Activated CD4-positive, alpha-beta T cell treated with anti-CD3 and anti-CD28 coated beads, Interleukin-2, amount 50 U/mL, for 16 hours (primary cell): ENCODE measurements at regions not wholly inside any gene's neighbourhood (a gene's known extent, or its start where the extent isn't known, plus 50 kb on each side); places are given as distances from the start of the nearest gene placed in this dataset.

ENCODE experiments used
- DNase-seq: peaks from one replicate; pipeline ENCODE4 v3.0.0-alpha.2; 2020

- peak; percentile 53 for DNase-seq
Observed at GRCh38 chr10:110355141-110355831, 50.6 kb upstream of the SMNDC1 start.

DNA sequence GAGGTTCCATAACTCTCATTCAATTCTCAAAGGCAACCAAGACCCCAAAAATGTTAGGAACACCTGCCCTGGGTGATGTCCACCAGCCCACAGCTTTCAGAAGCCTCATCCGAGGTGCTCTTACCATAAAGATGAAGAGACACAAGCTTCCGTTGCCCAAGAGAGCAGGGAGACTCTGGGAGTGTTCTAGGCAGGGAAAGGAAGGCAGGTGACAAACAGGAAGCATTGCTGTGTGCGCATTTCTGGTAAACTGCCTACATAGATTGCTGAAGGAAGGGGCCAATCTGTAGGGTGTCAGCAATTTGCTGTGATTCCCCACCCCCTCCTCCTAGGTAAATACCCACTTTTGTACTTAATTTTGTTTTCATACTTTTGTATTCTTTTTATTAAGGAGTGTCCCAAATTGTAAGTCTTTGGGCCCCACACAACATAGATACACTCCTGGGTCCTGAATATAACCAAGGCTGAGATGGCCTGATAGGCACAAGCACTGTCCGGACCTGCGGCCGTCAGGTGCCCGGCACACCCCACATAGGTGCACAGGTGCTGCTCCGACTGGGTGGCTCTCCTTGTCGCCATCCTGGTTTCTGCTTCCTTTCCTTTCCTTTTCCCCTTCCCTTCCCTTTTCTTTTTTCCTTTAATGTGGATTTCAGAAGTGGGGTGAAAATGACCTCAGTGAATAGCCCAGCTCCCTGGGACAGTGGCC, 51.4 kb upstream of the SMNDC1 start:
- peak; percentile 58 for DNase-seq

DNA sequence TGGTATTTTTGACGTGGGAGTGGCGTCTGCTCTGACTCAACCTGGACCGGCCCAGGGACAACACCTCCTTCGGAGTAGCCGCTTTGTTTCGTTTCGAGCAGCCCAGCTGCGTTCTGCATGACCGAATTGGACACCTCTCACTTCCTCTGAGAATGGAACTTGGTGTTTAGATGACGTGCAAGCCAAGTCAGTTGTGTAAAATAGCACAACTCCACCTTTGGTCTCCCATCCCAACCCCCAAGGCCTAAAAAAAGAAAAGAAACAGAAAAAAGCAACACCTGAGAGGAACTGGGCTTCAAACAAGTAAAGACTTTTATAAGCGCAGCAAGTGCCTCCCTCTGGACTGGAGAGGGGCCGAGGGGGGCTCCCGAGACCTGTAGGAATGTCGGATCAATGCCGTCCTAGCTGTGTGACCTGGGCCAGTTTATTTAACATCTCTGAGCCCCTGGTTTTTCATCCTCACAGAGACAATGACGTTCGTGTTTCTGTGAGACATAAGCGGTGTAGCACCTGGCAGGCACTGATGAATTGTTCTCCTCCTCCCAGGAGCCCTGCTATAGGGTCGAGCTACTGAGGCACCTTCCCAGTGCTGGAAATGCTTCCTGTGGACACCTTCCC, 52.0 kb upstream of the SMNDC1 start:
- DNase-seq: peak; percentile 94

GRCh38 chr10:110357252-110357780, 52.6 kb upstream of the SMNDC1 start:
- DNase-seq: peak; percentile 80

DNA sequence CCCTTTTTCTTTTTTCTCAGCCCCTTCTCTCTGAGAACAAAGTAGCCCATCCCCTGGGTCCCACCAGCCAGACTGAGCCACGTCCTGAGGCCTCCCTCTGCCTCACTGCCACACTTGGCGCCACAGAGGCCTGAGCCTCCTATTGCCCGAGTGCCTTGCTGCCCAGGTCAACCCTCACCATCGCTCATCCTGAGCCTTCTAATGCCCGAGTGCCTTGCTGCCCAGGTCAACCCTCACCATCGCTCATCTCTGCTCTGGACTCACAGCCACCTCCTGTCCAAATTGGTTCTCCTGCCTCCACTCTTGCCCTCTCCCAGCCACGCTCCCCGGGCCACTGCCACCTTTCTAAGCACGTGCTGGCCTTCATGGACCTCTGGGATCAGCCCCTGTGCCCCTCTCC, 53.2 kb upstream of the SMNDC1 start:
- DNase-seq: no peak

GRCh38 chr10:110358278-110358677, 53.6 kb upstream of the SMNDC1 start:
- DNase-seq: no peak

DNA sequence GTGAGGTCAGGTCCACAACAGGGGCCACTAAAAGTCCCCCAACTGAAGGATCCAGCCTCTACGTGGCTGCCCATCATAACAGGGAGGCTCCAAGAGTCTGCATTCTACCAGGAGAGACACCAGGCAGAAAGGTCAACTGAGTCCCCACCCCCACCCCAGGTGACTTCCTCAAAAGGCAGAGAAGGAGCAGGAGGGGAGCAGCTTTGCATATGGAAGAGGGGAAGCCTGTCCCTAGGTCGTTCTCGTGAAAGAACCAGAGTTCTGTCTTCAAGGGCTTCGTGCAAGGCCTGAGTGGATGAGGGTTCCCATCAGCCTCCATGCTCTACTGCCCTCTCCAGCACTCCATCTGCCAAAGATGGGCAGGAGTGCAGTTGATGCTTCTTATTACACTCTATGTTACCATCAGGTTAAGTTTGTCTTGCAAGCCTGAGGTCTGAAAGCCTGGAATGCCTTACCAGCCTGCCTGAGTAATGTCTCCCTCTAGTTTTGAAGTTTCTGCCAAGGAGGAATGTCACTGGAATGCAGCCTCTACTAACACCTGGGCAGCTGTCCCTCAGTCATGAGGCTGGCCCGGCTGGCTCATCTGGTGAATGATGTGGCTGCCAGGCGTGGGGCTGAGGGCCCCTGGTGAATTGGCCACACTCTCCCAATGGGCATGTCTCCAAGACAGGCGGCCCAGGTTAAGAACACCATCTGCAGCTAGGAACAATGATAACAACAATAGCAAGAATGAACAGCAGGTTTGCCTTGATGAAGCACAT, 54.3 kb upstream of the SMNDC1 start:
- DNase-seq: no peak

- DNase-seq: no peak
Observed at GRCh38 chr10:110360857-110361474, 56.2 kb upstream of the SMNDC1 start.

DNA sequence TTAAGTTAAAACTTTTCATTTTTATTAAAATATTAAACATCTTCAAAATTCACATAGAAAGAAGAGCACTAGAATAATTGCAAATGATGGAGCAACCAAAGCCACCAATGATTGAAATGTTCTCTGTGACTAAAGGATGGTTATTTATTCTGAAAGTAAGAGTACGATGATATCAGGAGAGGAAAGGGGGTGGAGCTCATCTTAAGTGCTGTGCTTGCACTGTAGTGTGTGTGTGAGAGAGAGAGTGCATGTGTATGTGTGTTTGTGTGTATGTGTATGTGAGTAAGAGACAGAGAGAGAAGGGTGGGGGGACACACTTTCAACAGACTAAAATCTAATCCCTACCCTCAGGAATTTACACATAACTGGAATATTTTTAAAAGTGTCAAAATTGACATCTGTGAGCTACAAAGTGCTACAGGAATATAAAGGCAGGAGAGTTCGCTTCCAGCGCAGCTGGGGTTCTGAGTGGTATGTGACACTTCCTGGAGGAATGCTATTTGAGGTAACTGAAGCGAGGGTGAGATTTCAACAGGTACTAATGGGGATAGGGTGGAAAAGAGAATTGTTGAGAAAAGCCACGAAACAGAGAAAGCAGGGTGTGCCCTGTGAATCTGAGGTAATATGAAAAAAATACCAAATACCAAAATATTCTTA, 57.2 kb upstream of the SMNDC1 start:
- DNase-seq: peak; percentile 82

- DNase-seq: peak; percentile 65
Observed at GRCh38 chr10:110363572-110364411, 59.1 kb upstream of the SMNDC1 start.

DNA sequence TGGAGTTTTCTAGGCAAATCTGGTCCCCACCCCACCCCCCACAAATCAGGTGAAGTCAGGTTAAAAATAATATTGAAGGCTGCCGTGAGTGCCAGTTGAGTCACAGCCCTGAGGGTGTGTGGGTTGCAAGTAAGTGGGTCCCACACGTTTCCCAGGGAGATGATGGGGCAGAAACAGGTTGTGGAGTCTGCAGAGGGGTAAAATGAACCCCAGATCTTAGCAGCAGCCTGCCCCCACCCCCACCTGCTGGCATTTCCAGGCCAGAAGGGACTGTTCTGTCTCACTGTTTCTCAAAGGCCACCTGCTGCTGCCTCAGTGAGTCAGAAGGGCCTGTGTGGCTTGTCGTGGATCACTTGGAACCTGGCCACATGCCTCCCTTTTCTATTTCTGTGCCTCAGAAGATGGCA, 59.8 kb upstream of the SMNDC1 start:
- no peak for DNase-seq

DNA sequence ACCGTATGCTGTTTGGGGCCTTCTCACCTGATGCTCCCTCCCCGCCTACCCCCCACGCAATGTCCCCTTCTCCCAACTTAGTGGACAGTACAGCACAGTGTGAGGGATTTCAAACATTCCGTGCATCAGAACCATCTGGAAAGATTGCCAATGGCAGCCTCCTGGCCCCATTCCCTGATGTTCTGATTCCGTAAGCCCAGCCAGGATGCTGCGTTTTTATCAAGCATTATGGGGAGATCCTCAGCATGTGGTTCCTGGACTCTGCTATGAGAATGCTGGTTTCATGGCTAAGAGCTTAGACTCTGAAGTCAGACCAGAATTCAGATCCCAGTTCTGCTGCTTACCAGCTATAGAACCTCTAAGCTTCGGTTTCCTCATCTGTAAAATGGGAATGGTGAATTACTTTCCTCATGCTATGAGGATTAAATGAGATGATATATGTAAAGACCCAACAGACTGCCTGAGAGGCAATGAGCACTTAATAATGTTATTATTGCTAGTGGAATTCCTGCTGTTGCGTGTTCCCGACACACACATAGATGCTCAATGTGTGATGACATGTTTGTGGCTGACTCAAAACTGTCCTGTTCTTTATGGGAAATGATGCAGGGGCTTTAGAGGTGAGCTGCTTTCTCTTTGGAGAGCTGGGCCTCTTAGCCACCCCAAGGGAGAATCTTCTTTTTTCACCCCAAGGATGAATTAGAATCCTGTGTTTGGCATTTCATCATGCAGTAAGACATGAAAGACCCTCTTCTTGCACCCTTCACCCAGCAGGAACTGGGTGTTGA, 60.8 kb upstream of the SMNDC1 start:
- peak; percentile 52 for DNase-seq

GRCh38 chr10:110366635-110367034, 61.9 kb upstream of the SMNDC1 start:
- no peak for DNase-seq

DNA sequence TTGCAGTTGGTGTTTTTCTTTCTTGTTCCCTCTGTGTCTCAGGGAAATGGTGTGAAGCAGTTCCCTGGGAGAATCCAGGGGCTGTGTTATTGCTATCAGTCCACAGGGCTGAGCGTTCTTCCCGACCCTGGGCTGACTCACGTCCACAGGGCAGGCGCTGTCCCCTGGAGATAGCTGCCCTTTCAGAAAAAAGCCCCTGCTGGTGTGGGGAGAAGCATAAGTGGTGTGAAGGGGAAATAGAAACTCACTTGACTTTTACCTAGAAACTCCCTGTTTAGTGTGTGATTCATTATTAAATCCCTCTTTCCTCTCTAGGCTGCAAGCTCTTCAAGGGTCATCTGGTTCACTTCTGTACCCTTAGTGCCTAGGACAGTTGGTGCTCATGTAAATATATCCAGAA, 63.3 kb upstream of the SMNDC1 start:
- no peak for DNase-seq

- no peak for DNase-seq
Observed at GRCh38 chr10:110368556-110368955, 63.8 kb upstream of the SMNDC1 start.

DNA sequence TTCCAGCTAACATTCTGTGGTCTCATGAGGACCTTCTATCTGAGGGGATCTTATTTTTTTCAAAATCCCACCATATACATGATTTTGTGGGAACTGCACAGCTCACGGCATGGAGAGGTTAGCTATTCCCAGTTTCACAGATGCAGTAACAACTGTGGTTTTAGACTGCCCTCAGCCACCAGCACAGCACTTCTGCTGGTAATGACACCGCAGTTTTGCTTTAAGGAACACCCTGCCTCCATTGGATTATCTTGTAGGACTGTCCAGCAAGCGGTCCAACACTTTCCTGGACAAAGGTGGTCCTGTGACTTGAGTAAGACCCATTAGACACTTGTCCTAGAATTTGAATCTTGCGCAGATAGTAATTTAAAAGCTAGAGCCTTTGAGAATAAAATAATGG, 65.3 kb upstream of the SMNDC1 start:
- DNase-seq: no peak

DNA sequence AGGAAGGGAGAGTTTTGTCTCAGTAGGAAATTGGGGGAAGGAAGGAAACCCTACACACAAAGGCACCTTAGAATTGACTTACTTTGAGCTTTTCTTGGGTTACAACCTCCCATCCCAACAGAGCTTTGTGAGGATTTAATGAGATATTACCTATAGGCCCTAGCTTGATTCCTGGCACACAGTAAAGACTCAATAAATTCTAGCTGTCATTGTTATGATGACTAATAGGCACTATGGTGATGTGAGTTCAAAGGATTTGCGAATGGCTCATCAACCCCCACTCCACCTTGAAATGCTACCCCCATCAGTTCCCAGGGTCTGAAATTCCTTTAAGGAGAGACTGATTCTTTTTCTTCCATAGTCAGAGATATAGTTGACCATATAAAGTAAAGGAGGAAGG, 67.9 kb upstream of the SMNDC1 start:
- no peak for DNase-seq

- DNase-seq: no peak
Observed at GRCh38 chr10:110373059-110373458, 68.3 kb upstream of the SMNDC1 start.

GRCh38 chr10:110373857-110374654, 69.3 kb upstream of the SMNDC1 start:
- no peak for DNase-seq

- DNase-seq: no peak
Observed at GRCh38 chr10:110375121-110375520, 70.4 kb upstream of the SMNDC1 start.
